NCI-H69 (cell line): ENCODE measurements at regions not wholly inside any gene's neighbourhood (a gene's known extent, or its start where the extent isn't known, plus 50 kb on each side); places are given as distances from the start of the nearest gene placed in this dataset.
"Not testable (repeated sequence)": the region's sequence is repeated elsewhere in the genome, so short reads cannot be mapped to it uniquely, and the experiment has no call there.

Experiments
- DNase-seq: peaks from one replicate; lab custom pipeline; 2025; lab: John Stamatoyannopoulos, UW

DNA sequence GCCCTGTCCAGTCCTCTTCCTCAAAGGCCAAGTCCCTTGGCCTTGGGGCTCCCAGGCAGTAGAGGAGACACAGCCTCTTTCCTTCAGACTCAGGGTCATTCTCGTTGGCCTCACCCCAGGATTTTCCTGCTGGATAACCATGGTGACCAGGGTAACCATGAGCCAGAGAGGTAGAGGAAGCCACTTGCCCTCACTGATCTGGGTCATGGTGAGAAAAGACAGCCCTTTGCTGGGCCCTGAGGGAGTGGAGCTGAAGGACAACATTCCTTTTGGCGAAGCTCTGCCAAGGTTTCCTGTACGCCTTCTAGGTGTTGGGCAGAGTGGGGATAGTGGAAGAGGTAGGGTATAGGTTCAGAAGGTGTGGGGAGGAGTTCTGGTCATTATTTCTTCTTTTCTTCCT lies 53.1 kb upstream of the WNT4 start:
- DNase-seq: no peak

DNA sequence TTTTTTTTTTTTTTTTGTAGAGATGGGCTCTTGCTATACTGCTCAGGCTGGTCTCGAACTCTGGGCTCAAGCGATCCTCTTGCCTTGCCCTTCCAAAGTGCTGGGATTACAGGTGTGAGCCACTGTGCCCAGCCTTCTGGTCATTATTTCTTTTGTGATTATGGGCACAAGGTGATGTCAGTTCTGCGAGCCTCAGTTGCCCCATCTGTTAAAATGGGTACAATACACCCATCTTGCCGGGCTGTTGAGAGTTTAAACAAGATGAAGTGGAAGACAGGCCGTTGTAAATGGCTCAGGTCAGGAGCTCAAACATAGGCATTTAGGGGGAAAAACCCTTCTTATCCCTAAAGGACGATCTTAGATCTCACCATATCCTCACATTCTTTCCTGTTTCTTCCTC lies 53.7 kb upstream of the WNT4 start:
- DNase-seq: no peak

DNA sequence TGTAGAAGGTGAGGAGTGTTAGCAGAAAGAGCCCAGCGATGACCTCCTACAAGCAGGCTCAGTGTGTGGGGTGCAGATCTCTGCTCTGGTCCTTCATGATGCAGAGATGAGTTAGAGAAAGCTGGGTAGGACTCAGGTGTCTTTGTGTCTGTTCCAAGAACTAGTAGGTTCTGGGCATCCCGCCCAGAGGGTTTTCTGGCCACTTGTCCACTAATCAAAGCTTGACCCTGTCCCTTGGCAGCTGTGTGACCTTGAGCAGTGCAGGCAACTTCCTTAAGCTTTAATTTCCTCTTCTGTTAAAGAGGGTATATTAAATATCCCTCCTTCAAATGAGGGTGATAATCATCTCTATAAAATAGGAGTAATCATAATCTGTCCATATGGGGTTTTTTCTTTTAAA lies 54.7 kb upstream of the WNT4 start:
- no peak for DNase-seq

DNA sequence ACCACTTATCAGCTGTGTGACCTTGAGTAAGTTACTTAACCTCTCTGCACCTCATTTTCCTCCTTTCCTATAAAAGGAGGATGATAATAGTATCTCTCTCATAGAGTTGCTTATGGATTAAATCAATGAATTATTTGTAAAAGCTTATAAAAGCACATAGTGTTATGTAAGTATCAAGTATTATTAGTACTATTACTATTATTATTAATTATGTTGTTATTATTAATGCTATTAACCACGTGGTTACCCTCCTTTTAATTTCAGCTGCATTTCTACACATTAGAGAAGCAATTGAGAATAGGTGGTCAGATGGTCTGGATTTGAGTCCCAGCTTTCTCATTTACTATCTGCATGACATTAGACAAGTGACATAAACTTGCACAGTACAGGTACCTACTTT lies 58.1 kb upstream of the WNT4 start:
- no peak for DNase-seq

DNA sequence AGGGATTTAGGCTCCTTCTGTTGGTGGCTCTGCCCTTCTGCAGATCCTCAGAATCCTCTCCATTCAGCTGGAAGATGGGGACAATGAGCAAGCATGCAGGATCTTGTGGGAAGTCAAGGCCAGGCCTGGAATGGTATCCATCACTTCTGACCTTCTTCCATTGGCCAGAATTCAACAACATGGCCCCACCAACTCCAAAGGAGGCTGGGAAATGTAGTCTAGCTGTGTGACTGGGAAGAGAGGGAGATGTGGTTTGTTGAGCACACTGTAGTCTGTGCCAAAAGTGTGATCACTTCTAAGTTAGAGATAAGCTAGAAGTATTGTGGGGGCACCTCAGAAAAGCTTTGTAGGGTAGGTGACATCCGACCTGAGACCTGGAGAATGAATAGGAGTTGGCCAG lies 60.4 kb upstream of the WNT4 start:
- DNase-seq: no peak

DNA sequence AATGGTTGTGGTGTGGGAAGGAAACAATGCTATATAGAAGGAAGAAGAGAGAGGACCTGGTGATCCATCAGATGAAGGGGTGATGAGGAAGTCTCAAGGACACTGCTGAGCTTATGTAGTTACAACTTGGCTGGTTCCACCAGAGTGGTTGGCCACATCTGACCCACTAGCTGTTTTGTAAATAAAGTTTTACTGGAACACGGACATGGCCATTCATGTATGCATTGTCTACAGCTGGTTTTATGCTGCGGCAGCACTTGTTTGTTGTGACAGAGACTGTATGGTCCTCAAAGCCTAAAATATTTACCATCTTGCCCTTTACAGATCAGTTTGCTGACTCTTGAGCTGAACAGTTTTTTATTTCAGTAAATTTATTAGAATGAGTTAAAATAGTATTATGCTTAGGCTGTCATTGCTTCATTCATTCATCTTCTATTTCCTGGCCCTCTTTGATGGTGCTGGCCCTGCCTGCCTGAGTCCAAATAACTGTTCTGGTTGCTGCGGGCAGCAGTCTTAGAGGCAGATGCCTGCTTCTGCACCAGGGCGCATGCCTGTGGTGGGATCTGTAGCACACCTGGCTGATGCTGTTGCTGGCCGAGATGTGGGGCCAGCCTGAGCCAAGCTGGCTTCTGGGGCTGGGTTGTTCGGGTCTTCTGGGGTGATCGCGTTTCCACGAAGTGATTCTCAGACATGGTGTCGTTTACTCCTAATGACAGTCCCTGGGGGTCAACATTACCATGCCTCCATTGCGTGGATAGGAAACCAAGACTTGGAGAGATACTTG lies 61.4 kb upstream of the WNT4 start:
- no peak for DNase-seq

DNA sequence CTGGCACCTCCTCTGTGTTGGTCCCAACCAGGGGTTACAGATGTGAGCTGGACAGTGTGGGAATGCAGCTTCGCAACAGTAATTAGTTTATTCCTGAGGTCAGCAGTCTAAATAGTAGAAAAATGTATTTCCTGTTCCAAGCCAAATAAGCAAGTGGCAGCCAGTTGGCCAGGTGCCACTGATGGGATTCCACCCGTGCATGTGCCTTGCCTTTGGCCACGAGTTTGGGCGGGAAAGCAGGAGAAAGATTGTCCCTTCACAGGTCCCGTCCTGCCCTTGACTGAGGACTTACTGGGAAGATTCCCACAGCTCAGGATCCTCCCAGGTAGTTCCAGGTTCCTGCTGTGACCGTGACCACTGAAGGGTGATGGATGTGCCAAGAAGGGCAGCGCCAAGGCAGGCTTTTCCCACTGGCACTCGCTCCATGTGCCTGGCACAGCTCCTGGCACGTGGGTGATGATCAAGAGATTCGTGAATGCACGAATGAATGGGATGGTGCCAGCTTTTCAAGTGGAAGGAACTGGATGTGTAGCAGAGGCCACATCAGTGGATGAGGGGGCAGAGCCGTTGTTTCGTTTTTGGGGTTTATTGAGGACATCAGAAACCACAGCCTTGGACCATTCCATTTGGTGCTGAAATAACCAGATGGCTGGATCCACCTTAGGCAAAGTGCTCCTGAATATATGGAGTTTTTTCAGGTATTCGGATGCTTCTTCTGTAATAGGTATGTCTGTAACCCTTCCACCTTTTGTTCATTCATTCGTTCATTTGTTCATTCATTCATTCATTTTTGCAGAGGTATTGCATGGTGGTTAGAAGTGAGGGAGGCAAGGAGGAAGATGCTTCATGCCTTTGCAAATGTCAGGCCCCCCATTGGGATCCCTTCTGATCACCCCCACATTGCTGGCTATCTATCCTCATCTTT lies 62.4 kb upstream of the WNT4 start:
- peak; percentile 8 for DNase-seq

DNA sequence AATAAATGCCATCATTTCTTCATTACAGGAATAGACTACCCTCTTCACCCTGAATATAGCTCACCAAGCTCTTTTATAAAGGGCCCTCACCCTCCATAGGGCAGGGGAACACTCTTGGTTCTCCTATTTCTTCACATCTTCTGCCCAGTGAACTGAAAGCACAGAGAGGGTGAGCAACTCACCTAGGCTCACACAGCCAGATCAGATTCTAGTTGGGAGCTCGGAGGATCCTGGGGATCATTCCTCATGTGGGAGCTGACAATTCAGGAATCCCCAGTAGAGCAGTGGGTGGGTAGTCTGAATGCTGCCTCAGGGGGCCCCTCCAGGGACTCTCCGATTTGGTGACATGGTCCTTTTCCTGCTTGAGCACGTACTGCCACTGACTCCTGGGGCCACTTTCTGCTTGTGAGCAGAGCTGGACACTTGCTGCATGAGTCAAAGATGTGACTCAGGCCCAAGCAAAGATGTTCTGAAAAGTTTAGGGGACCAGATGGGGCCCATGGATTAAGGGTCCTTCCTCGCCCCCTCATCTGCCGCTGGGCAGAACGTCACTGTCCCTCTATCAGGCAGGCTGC lies 63.7 kb upstream of the WNT4 start:
- no peak for DNase-seq

DNA sequence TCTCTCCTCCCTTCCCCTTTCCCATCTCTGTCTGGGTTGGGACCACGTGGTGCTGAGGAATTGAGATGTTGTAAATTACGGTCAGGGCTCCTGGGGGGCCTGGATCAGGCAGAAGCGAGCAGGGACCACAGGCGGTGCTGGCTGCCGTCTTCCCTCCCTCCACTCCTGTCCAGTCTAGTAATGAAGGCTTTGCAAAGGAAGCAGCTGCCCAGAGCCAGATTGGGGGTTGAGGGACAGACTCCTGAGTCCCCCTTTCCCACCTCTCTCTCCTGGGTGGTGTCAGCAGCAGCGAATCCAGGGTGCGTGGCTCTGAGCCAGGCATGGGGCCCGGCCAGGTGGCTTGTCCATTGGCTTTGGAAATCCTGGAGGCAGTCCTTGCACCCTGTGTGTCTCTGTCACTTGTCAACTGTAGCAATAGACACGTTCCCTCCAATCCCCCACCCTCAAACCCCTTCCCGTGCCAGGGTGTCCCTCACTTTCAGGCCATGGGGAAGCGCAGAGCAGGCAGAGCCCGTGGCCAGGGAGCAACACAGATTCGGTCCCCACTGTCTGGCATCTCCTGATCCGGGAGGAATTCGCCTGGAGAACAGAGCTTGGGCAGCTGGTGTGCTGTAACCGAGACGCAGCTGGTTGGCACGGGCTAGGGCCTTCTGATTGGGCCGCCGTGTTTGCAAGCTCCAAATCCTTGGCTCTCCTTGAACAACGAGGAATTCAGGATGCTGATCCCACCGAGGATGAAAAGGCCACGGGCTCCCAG lies 64.8 kb upstream of the WNT4 start:
- peak; percentile 27 for DNase-seq

DNA sequence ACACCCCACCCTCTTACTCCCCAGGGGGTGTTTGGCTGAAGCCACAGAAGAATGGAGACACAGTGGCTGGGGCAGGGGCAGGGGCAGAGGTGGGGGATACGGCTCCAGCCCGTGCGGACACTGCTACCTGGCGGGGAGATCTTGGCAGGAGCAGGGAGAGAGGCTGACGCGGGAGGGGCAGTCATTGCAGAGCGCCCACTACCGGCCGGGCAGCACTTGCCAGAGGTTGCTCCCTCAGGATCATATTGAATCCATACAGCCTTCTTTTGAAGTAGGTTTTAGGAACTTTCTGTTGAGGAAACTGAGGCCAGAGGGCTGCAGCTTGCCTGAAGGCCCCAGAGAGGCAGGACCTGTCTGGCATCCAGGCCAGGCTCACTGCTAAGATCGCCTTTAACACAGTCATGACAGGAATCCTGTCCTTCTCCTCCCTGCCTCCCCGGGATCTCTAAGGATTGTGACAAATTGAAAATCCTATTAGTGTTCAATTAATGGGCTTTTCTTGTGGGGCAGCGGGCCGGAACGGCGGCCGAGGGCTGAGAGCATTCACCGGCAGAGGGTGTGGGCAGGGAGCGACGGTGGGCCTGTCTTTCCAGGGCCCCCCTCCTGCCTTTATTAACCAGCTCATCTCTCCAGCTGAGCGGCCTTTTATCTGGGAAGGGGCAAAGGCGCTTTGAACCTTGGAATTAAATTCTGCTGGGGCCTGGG lies 65.5 kb upstream of the WNT4 start:
- peak; percentile 27 for DNase-seq

DNA sequence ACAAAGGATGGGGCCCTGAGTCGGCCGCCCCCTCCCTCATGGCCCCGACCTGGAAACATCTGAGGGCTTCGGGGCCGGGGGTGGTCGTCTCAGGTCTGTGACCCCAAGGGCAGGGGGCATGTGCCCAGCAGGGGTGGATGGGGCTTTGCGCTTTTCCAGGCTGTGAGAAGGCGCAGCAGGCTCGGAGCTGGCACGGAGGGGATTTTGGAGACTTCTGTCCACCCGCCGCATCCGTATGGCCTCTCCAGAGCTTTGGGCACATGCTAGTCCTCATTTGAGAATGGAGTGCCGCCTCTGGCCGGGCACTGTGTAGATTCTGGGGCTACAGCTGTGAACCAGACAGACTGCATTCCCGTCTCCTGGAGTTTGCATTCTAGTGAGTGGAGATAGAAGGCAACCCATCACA lies 66.1 kb upstream of the WNT4 start:
- no peak for DNase-seq

DNA sequence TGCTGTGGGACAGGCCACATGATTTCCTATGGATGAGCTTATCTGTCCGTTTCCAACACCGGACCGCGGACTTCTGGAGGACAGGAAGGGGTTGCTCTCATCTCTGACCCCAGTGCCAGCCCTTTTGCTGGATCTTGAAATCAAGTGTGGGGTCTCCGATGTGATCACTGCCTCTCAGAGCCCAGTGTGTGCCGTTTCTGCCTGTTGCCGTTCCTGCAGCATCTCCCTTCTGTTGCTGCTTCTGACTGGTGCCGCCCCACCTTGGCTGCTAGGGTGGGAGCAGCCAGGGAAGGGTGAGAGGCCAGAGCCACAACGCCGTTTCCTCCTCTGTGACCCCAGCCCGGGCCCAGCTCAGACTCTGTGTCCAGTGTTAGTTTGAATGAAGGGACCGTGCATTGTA lies 67.3 kb upstream of the WNT4 start:
- DNase-seq: no peak

DNA sequence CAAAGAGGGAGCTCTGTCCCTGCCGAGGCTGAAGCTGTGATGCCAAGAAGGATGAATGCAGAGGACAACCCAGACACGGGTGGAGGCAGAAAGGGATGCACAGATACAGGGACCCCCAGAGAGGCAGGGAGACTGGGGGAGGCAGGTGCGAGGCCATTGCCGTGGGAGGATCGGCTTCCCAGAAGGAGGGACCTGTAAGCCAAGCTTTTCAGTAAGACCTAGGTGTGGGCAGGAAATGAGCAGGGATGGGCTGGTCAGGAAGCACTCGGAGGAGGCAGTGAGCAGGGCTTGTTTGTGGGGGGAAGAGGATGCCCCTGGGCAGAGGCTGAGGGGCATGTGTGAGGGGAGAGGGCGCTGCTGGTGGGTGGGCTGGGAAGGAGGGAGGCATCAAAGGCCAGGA lies 67.7 kb upstream of the WNT4 start:
- peak; percentile 8 for DNase-seq

DNA sequence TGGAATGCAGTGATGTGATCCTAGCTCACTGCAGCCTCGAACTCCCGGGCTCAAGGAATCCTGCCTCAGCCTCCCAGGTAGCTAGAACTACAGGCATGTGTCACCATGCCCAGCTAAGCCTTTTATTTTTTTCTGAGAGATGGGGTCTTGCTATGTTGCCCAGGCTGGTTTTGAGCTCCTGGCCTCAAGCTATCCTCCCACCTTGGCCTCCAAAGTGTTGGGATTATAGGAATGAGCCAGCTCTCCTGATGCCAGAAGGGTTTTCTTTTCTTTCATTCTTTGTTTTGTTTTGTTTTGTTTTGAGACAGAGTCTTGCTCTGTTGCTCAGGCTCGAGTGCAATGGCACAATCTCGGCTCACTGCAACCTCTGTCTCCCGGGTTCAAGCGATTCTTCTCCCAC lies 68.6 kb upstream of the WNT4 start:
- not testable (repeated sequence) for DNase-seq

DNA sequence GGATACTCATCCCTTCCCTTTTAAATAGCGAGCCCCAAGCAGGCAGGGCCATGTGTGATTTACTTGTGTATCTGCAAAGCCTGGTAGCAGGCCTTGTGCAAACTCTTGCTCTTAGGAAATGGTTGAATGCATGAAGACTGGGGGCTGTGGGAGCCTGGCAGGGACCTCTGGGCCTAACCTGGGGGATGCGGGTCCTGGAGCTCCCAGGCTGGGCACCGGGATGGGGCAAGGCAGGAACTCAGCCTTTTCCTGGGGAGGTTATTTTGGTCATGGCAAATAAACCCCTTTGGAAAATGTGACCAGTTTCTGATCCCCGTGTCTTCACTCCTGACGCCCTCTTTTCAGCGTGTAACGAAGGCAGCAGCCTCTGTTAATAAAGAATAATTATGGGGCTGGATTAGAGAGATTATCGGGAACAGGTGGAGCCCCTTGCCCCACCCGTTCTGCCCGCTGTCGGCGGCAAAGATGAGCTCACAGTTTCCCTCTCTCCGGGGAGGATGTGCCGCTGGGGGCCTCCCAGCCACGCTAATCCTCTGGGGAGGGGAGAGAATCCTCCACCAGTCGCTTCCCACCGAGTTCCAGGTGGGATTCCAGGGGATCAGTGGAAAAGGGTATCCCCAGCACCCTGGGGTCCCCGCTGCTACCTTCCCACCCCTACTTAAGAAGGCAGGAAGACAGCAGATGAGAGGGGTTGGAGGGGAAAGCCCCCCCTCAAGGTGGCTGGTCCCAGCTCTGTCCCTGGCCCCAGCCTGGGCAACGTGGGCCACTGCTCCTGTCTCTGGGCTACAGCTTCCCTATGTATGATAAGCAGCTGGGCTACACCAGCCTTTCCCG lies 69.7 kb upstream of the WNT4 start:
- DNase-seq: peak; percentile 67

DNA sequence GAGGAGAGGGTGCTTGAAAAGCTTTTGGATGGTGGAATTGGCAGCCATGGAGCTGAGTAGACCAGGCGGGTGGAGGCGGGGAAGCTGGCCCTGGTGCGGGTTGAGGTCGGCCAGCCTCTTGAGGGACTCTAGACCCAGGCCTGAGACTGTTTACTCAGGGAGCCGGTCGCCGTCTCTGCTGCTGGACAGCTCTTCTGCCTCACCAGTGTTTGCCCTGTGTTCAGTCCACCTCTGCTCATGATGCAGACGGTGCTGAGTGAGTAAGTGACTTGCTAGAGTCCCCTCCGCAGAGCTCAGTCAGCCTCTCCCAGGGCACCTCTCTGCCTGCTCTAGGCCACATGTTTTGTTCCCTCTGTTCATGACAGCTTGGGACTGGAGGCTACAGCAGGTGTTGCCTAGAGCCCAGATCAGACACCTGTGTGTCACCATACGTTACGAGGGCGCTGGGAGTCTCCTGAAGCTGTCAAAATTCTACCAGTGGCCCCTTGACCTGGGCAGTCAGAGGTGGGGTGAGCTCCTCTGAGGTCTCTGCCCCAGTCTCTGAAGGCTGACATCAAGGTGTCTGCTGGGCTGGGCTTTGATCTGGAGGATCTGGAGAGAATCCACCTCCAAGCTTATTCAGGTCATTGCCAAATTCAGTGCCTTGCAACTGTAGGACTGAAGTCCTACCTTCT lies 73.5 kb upstream of the WNT4 start:
- DNase-seq: no peak

DNA sequence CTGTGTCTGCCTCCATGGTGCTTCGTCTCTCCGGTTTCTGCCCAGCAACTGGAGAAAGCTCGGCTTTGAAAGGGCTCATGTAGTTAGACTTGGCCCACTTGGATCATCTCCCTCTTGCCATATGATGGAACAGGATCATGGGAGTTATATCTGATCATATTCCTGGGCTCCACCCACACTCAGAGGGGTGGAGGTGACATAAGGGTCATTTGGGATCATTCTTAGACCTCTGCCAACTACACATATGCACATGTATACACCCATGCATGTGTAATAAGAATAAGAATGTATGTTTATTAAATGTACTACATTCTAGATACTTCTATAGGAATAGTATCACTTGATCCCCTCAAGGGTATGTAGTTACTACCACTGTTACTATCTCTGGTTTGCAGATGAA lies 74.1 kb upstream of the WNT4 start:
- no peak for DNase-seq

DNA sequence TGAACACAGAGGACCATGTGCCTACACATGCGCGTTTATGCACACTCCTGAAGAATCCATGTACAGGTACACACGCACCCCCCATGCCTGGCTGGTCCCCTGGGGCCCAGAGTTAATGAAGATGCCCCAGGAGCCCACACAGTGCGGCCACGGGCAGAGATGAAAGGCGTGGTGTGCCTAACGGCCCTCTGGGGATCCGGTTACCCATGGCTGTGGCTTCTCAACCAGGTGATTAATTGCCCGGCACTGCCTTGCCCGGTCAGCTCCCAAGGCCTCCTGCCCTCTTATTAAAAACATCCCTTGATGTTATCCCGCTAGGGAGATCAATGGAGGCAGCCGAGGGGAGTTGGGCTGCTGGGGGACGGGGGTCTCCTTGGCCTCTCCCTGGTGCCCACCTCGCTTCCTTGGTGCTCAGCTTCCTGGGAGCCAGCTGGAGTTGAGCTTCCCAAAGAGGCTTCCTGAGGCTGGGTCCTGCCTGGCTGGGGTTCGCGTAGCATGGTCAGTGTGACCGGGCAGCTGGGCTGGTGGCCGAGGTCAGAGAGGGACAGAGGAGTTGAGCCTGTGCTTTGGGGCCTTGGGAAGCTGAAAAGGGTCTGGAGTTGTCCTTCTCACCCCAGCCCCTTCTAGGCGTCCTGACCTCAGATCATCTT lies 75.0 kb upstream of the WNT4 start:
- DNase-seq: peak; percentile 63

DNA sequence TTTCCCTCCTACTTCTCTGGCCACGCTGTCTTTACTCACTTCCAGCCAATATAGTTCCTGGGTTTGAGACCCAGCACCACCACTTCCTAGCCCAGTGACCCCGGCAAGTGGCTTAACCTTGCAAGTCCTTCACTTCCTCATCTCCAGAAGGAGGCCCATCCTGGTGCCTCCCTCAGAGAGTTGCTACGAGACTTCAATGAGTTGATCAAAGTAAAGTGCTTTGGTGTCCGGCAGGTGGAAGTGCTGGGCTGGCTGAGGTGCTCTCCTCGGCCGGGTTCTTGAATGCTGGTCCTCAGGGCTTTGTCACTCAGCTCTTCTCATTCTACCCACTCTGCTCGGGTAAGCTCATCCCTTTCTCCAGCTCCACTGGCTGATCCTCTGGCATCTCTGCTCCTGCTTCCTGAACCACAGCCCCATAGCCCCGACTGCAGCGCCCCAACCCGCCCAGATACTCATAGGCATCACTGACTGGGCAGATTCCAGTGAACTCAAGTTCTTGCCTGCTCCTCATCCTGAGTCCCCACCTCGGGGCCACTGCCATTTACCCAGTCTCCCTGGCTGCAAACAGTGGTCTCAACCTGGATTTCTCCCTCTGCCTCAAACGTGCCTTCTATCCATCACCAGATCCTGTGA lies 75.8 kb upstream of the WNT4 start:
- DNase-seq: no peak
